Suppressor macrophage treated with lipopolysaccharide for 4 hours (primary cell): ENCODE measurements at regions not wholly inside any gene's neighbourhood (a gene's known extent, or its start where the extent isn't known, plus 50 kb on each side); places are given as distances from the start of the nearest gene placed in this dataset.

ENCODE experiments used
- DNase-seq: peaks from one replicate; pipeline ENCODE4 v3.0.0-alpha.2; 2020

- no peak for DNase-seq
These were observed 192.2 kb upstream of the LEF1 start for GRCh38 chr4:108360754-108361445.

DNA sequence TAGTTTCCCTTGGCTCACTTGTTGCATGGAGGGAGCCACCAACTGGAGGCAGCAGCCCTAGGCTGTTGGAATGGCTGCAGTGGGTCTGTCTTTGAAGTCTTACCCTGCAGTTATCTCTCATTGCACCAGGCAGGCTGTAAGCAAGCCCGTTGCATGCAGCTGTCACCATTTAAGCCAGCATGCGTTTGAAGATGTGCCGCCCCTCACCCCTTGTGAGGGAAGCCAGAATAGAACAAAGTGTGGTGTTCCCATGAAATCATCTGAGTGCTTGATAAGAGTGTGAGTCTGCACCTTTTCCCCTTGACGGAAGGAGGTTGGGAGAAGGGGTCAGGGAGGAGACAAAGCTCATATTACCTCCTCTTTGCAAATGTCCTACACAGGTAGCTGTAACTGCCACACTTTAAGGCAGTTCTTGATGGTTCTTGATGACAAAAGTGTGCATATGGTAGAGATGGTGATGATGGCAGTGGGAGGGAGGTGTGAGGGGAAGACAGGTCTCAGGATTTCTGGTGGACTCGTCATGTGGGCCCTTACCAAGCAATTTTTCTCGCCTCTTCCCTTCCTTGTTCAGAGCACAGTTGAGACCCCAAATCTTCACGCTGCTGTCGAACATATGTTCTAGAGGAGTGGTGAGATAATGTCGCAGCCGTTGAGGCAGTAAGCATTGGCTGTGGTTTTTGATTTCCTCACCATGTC lies 191.4 kb upstream of the LEF1 start:
- DNase-seq: no peak

DNA sequence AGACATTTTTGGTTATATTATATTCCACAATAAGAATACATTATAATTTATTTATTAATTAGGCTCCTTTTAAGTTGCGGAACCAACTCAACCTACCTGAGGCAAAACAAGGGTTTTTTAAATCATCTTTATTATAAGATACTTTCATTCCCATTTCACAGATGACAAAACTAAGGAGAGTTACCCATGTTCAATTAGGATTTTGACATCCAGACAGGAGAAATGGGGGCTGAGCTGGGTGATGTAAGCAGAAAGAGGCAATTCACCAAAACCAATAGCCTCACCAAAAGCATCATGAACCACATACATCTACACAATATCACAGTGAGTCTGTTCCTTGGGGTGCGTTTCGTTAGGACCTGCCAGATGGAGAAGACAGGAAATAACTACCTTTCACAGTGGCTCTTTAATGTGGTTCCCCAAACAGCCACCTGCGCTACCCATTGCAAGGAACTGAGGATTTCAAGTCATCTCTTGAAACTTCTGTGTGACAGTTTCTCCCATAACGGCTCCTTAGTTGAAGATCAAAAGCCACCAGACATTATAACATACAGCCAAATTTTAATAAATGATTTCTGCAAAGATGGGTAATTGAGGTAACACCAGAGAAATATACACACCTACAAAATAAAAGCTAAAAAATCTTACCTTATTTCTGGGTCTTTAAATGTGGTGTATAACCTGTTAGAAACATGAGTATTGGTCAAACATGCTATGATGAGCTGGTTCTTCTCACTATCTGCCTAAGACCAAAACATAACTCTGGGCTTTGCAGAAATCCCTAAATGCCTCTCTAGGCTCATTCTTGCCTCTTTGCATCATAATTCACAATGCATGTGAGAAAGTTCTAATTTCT lies 190.6 kb upstream of the LEF1 start:
- no peak for DNase-seq

- DNase-seq: no peak
These were observed 187.3 kb upstream of the LEF1 start for GRCh38 chr4:108355902-108356535.

DNA sequence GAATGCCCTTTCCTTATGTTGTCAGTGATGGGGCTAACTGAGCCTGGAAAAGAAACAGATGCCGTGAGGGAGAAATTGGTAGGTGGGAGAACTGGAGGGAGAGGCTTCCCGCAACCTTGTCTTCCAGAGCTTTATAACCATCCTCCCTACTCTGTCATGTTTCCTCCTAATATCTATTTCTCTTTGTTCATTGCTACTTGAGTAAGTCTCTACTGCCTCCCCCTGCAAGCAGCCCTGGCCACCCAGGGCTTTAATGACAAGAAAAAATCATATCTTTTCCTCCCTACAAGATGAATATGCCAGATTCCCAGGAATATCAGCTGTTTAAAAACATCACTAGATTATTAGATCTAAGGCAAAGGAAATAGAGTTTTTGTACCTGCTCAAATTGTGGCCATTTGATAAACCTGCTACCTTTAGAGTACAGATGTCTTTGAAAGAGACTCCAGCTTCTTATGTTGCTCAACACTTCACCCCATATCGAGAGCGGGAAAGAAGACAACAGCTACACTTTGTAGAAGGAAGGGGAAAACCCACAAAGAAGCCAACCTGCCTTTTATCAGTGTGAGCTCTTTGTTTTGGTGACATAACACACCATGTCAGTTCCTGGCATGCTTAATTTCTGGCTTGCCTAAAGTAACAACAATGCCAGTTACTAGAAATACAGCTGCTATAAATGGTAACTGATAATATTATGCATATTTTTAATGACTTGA lies 186.6 kb upstream of the LEF1 start:
- no peak for DNase-seq

- DNase-seq: no peak
These were observed 184.1 kb upstream of the LEF1 start for GRCh38 chr4:108352664-108353308.

GRCh38 chr4:108351791-108352190 lies 183.1 kb upstream of the LEF1 start:
- no peak for DNase-seq

DNA sequence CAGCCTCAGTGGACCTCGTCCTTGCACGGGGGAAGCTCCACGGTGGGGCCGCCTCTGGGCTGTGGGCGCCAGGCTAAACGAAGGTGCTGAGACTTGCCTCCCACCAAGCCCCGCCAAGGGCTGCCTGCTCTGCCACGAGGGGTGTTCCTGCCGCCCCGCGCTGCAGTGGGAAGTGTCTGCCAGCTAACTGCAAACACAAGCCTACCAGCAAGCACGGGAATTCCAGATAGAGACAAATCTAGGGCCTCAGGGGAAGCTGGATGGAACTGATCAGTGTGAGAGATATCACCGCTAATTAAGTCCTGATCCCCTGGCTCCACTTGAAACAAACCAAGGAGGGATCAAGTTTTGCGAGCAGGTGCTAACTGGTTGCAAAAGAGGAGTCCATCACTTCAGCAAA lies 181.6 kb upstream of the LEF1 start:
- no peak for DNase-seq

DNA sequence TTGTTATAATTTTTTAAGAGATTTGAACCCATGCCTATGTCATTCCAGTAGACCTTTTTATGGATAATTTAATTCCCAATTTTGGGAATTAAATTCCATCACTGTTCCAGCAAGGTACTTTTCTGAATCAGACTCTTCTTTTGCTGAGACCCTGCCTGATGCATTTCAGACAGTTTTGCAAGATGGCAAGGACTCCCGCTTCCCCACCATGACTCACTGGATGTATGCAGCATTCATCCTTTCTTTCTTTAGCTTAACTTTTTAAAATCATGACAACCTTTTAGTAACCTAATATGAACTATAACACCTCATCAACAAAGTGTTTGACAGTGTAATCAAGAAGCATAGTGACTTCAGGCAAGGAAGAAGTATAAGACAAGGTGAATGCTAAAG lies 178.1 kb upstream of the LEF1 start:
- DNase-seq: no peak

DNA sequence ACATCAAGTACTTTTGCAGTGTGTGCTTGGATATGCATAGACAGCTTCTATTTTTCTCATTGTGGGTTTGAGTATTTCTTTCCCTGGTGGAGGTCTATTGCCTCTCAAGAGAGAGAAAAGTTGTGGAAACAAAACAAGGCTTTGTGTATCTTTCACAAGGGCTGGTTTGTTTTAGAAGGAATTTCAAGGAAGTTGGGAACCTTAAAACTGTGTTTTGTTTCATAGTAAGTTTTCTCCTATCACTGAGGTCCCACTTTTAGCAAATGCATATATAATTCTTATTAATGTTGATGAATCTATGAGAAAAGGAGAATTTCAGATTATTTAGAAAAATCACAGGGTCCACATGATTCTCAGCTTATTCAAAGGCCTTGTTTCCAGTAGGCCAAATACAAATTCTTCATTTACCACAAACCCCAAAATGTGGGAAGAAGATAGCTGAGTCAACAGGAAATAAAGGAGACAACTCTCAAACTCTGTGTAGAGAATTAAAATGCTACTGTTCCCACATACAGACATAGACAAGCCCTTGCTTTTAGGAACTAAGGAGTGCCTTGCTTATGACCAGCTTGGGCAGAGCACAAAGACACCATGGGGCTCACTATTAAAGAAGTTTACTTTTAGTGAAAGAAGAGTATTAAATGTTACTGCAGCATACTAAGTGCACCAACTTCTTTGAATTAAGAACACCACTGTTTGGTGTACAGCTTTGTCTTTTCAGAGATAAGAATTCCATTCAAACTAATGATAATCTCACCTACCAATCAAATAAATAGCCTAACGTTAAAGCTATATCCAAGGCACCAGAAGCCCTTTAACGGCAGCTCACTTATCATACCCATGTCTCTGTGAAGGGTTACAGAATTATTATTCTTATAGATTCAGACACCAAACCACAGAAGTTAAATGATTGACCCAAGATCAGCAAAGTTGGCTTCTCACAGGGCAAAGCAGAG lies 177.4 kb upstream of the LEF1 start:
- DNase-seq: no peak

DNA sequence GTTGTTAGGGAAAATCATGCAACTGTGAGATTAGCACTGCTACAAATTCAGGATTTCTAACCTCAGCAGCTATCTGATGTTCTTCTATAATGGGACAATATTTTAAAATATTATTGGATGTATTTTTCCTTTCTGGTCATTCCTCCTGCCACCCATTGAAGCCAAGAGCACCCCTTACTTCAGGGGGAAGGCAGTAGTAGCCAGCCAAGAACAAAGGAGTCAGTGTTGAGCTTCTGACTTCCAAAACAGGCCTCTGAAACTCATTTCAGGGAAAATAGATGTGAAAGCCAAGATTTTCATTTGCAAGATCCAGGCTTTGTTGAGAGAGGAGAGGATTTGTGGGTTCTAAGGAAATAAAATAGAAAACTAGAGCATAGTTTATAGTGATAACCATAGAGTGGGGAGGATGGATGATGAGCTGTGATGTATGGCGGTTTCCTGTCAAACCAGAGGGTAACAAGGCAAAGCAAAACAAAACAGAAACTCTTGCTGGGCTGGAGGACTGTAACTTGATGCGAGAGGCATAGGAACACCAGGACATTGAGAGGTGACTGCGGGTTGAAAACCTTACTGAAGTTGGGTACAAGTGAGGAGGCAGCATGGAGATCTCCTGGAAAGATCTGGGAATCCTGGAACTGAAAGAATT lies 173.7 kb upstream of the LEF1 start:
- DNase-seq: no peak

DNA sequence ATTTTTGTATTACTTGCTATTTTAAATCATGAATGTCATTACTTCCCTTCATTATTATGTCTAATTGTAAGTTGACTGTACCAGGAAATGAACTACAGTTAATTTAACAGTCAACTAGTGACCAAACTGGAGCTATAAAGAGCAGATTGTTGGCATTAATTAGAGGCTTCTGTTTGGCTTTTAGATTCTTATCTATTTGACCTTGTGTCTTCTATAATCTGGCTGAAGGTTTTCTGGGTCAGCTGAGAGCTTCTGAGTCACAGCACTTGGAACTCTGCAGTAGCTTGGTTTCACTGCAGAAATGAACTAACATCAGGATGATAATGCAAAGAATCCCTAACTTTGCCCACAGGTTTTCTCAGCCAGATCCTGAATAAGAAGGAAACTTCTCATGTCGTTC lies 169.2 kb upstream of the LEF1 start:
- no peak for DNase-seq

- no peak for DNase-seq
These were observed 167.3 kb upstream of the LEF1 start for GRCh38 chr4:108336076-108336475.

DNA sequence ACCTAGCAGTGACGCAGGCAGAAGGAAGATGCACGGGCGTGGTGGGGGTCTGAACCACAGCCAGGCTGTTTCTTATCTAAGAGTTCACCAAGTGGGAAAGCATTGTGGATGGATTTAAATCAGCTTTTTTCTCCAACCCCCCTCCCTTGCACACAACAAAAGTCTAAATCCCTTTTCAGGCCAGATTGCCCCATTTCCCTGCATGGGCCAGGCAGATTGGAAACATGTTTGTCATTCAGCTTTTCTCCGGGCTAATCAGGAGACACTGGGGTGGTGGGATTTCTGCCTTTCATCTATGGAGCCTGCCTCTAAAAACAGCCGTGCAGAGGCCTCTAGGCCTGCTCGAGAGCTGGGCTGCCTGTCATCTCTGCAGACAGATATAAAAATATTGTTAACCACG lies 166.3 kb upstream of the LEF1 start:
- DNase-seq: no peak

GRCh38 chr4:108334031-108334430 lies 165.3 kb upstream of the LEF1 start:
- DNase-seq: no peak

GRCh38 chr4:108333353-108333942 lies 164.7 kb upstream of the LEF1 start:
- no peak for DNase-seq

GRCh38 chr4:108331905-108332632 lies 163.3 kb upstream of the LEF1 start:
- no peak for DNase-seq

- no peak for DNase-seq
These were observed 159.6 kb upstream of the LEF1 start for GRCh38 chr4:108328383-108328732.

DNA sequence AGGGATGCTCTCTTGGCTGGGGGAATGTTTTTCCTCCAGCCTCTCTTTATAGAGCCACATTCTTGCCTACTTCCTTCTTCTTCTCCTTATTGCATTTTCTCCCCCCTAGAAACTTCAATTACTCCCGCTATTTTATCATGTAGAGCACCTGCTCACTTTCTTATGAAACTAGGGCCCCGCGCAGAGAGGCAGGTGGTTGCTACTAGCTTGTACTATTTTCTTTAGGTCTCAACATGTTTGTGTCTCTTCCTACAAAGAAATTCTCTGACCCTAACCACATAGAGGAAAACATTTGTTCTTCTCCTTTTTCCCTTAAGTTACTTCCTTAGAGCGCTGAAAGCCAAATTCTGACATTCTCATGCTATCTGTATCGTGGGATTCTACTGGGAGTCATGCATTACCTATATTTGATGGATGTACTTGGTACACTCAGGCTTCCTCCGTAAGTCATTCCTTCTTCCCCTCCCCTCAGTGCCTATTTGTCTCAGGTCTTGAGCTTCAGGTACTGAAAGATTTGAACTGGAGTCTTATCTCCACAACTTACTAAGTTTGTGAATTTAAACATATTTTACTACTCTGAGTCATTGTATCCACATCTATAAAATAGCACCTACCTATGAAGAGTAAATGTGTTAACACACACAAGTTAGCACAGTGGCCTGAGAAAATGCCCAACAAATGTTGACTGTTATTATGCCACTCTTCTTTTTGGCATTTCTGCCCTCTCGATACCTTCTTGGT lies 159.1 kb upstream of the LEF1 start:
- DNase-seq: no peak
